ENCODE measurements at regions not wholly inside any gene's neighbourhood (a gene's known extent, or its start where the extent isn't known, plus 50 kb on each side); places are given as distances from the start of the nearest gene placed in this dataset.

GRCh38 chr20:61185841-61186601, 66.0 kb upstream of the CDH4 start:
- peak overlapping the region; percentile 14; the same call in 1 of the 2 replicates for H3K4me3 ChIP-seq (ENCODE audit: low read depth, low read length)
- TF ChIP-seq CTCF (IDR thresholded peaks at IDR 0.05; ENCODE audit: low read depth, low read length) = no peak

- H3K4me3 ChIP-seq (ENCODE audit: low read depth, low read length) = peak overlapping the region; percentile 14; the same call in 1 of the 2 replicates
- TF ChIP-seq CTCF (IDR thresholded peaks at IDR 0.05; ENCODE audit: low read depth, low read length) = no peak
Measured at GRCh38 chr20:61186771-61187472, 65.1 kb upstream of the CDH4 start.

GRCh38 chr20:61189534-61189933, 62.5 kb upstream of the CDH4 start:
- TF ChIP-seq CTCF (IDR thresholded peaks at IDR 0.05; ENCODE audit: low read depth, low read length) = no peak
- H3K4me3 ChIP-seq (ENCODE audit: low read depth, low read length) = no peak overlapping the region

GRCh38 chr20:61191096-61191495, 61.0 kb upstream of the CDH4 start:
- TF ChIP-seq CTCF (IDR thresholded peaks at IDR 0.05; ENCODE audit: low read depth, low read length) = no peak

GRCh38 chr20:61192337-61192950, 59.6 kb upstream of the CDH4 start:
- no peak for TF ChIP-seq CTCF (IDR thresholded peaks at IDR 0.05; ENCODE audit: low read depth, low read length)
- no peak overlapping the region for H3K4me3 ChIP-seq (ENCODE audit: low read depth, low read length)

More at GRCh38 chr20:61191096-61191495, 61.0 kb upstream of the CDH4 start:
- no peak overlapping the region for H3K4me3 ChIP-seq (ENCODE audit: low read depth, low read length)

- no peak for TF ChIP-seq CTCF (IDR thresholded peaks at IDR 0.05; ENCODE audit: low read depth, low read length)
- no peak overlapping the region for H3K4me3 ChIP-seq (ENCODE audit: low read depth, low read length)
Measured at GRCh38 chr20:61193164-61193563, 58.9 kb upstream of the CDH4 start.
